Immature natural killer cell (primary cell): ENCODE measurements at regions not wholly inside any gene's neighbourhood (a gene's known extent, or its start where the extent isn't known, plus 50 kb on each side); places are given as distances from the start of the nearest gene placed in this dataset.

Source experiments
- DNase-seq, 3 donors: peaks; one replicate each; pipeline ENCODE4 v3.0.0; 2022; ENCODE audit warnings: mixed read lengths in 1 of 3
- H3K27ac Mint-ChIP-seq, 6 donors: one replicate each; pipeline ENCODE4 v1.8.0; 2020; ENCODE audit warnings: mixed read lengths in 6 of 6, mild to moderate bottlenecking in 5 of 6, inconsistent platforms in 4 of 6, moderate library complexity in 3 of 6
- H3K27me3 Mint-ChIP-seq, 3 donors: one replicate each; pipeline ENCODE4 v1.8.0; 2020 to 2021; ENCODE audit warnings: low read depth in 3 of 3, mild to moderate bottlenecking in 3 of 3, mixed read lengths in 3 of 3, moderate library complexity in 3 of 3, inconsistent platforms in 1 of 3
- H3K36me3 Mint-ChIP-seq, 3 donors: one replicate each; pipeline ENCODE4 v1.8.0; 2020; ENCODE audit warnings: mixed read lengths in 3 of 3, inconsistent platforms in 2 of 3, mild to moderate bottlenecking in 2 of 3
- H3K4me1 Mint-ChIP-seq, 2 donors: one replicate each; pipeline ENCODE4 v1.8.0; 2020; ENCODE audit warnings: inconsistent platforms in 2 of 2, mild to moderate bottlenecking in 2 of 2, mixed read lengths in 2 of 2, moderate library complexity in 1 of 2
- H3K4me3 Mint-ChIP-seq, 5 donors: one replicate each; pipeline ENCODE4 v1.8.0; 2020; ENCODE audit warnings: mild to moderate bottlenecking in 5 of 5, mixed read lengths in 5 of 5, inconsistent platforms in 3 of 5, moderate library complexity in 3 of 5
- H3K9me3 Mint-ChIP-seq, 6 donors: one replicate each; pipeline ENCODE4 v1.8.0; 2020; ENCODE audit warnings: mild to moderate bottlenecking in 6 of 6, mixed read lengths in 6 of 6, inconsistent platforms in 4 of 6, moderate library complexity in 3 of 6

DNA sequence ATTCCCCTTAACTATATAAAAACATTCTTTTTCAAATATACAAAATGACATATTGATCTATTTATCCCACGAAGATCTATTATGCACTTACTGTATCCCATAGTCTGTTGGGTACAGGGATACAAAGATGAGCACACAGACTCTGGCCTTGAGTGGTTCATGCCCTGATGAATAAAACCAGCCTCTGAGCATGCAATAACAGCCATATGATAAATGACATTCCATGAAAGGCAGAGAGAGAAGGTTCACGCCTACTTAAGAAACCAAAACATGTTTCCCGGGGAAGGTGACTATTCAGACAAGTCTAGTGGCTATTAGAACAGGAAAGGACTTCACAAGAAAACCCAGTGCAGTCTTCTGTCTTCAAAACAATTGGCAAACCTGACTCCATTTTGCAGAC, 406.2 kb upstream of the BRINP1 start:
- Mint-ChIP-seq H3K4me1 (no peaks in the 10 kb centered on the region), H3K27ac (no peak overlapping the region), H3K27me3 (peaks cover 0 to 4% (median 2%) of the 10 kb centered on the region in 3 donors), H3K9me3 (peaks cover 0 to 2% (median 0%) of the 10 kb centered on the region in 6 donors), H3K36me3 (no peaks in the 10 kb centered on the region), H3K4me3 (no peak overlapping the region)
- DNase-seq, result no peak

DNA sequence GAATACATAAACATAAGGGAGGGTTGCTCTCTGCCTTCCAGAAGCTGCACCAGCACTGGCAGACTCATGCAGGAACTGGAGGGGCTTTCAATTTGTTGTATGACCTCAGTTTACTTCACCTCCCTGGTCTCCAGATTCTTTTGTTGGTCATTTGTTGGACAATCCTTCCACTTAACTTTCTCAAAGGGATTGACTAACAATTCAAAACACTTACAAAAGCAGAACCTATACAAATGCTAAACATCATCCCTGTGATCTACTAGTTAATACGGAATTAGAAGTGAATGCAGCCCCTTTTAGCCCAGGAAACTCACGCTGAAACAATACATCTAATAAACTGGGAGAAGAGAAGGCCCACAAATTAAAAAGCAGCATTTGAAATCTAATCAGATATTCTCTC, 404.6 kb upstream of the BRINP1 start:
- Mint-ChIP-seq H3K27ac (no peak overlapping the region), H3K4me1 (no peaks in the 10 kb centered on the region), H3K36me3 (no peaks in the 10 kb centered on the region), H3K9me3 (peaks cover 0 to 2% (median 0%) of the 10 kb centered on the region in 6 donors), H3K4me3 (no peak overlapping the region), H3K27me3 (peaks cover 0 to 4% (median 2%) of the 10 kb centered on the region in 3 donors)
- no peak for DNase-seq

DNA sequence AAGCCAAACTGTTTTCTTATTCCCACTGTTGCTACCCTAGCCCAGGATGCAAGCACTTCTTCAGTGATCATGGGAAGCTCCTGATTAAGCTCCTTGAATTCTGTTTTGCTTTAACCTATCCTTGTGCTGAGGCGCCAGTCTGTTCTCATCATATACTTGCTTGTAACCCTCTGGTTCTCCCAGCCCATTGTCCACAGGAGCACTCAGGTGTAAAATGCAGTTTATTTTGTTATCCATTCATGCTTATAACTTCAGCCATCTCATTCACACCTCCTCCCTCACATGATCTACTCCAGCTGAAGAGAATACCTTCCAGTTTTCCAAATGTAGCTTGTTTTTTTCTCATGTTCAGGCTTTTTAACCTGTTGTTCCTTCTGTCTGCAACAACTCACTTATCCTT, 402.1 kb upstream of the BRINP1 start:
- Mint-ChIP-seq H3K27ac (no peak overlapping the region), H3K4me1 (no peaks in the 10 kb centered on the region), H3K36me3 (no peaks in the 10 kb centered on the region), H3K4me3 (no peak overlapping the region), H3K9me3 (peaks cover 0 to 3% (median 0%) of the 10 kb centered on the region in 6 donors), H3K27me3 (peaks cover 0 to 4% (median 4%) of the 10 kb centered on the region in 3 donors)
- DNase-seq, result no peak

DNA sequence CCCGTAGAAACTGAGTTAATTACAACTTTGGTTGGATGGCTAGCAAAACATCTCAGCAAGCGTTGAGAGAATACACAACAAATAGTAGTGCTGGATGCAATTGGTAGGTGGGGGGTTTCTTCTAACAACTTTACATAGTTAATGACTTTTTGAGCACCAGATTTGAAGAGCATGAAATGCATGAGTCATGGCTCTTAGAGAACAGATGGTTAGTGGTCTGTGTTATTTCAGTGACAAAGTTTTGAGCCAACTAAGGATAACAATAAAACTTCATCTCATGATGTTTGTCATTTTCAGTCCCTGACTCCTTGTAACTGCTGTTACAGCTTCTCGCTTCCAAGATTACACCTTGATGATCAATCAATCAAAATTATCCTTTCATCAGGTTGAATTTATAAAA, 399.0 kb upstream of the BRINP1 start:
- Mint-ChIP-seq H3K27ac (no peak overlapping the region), H3K4me3 (no peak overlapping the region), H3K4me1 (no peaks in the 10 kb centered on the region), H3K9me3 (peaks cover 0 to 3% (median 0%) of the 10 kb centered on the region in 6 donors), H3K27me3 (peaks cover 0 to 4% (median 4%) of the 10 kb centered on the region in 3 donors), H3K36me3 (no peaks in the 10 kb centered on the region)
- DNase-seq, result no peak

DNA sequence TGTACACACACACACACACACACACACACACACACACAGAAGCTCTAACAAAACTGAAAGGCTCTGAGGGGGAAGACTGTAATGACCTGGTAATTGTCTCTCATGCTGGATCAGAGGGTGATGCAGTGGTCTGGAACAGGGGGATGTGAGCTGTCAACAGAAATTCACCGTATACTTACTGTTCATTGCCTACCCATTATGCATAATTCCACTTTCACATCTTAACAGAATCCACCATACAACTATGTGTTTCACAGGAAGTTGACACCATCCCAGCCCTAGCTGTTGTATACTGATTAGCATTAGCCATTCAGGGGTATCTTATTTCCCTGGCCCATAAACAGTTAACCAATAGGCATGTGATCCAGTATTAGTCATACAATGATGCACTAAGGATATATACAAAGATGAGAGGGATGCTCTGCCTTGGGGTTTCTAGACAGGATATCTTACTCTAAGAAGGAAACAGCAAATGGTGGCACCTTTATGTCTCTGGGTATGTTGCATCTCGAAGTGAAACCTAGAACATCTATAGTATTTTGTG, 396.5 kb upstream of the BRINP1 start:
- H3K27ac Mint-ChIP-seq, result no peak overlapping the region
- no peak overlapping the region for H3K4me3 Mint-ChIP-seq
- H3K4me1 Mint-ChIP-seq, result no peaks in the 10 kb centered on the region
- peaks cover 0 to 5% (median 3%) of the 10 kb centered on the region in 3 donors for H3K27me3 Mint-ChIP-seq
- H3K9me3 Mint-ChIP-seq, result peaks cover 0 to 2% (median 0%) of the 10 kb centered on the region in 6 donors
- H3K36me3 Mint-ChIP-seq, result no peaks in the 10 kb centered on the region
- DNase-seq, result no peak

DNA sequence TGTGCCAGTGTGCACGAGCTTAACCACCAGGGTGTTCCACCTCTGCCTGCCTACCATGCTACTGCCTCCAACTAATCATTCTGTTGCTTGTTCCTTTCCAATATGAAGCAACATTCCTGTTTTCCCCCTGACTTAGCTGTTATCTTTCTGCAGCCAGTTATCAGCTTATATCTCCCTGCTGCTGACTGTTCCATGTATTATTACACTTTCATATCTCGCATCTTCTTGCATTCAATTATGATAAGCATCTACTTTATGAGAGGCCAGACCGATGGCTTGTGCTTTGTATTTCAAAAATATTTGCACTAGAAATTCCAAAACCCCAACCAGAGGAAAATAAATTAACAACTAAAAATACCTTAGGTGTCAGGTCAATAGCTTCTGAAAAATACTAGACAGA, 394.0 kb upstream of the BRINP1 start:
- DNase-seq, result no peak
- peaks cover 0 to 5% (median 3%) of the 10 kb centered on the region in 3 donors for H3K27me3 Mint-ChIP-seq
- no peak overlapping the region for H3K4me3 Mint-ChIP-seq
- no peaks in the 10 kb centered on the region for H3K4me1 Mint-ChIP-seq
- H3K36me3 Mint-ChIP-seq, result no peaks in the 10 kb centered on the region
- no peak overlapping the region for H3K27ac Mint-ChIP-seq
- H3K9me3 Mint-ChIP-seq, result peaks cover 0 to 7% (median 2%) of the 10 kb centered on the region in 6 donors

DNA sequence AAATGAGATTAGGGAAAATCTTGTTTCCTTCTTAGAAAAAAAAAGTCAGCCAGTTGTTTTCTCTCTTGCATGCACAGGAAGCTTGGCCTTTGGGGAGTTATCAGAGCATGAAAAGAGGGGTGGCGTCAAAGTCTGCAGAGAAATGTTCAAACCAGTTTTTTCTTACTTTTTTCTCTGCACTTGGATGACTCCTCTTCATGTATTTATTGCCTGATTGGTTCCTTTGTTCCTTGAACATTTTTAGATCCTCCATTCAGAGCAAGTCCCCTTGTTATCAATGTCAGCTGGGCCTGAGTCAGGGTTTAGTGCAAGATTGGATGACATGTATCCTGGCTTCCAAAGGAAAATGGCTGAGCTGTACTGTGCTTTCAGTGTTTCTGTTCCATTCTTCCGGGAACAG, 392.6 kb upstream of the BRINP1 start:
- Mint-ChIP-seq H3K4me3 (no peak overlapping the region), H3K27ac (no peak overlapping the region), H3K9me3 (peaks cover 0 to 15% (median 3%) of the 10 kb centered on the region in 6 donors), H3K27me3 (peaks cover 3 to 6% (median 5%) of the 10 kb centered on the region in 3 donors), H3K4me1 (no peaks in the 10 kb centered on the region), H3K36me3 (no peaks in the 10 kb centered on the region)
- no peak for DNase-seq

DNA sequence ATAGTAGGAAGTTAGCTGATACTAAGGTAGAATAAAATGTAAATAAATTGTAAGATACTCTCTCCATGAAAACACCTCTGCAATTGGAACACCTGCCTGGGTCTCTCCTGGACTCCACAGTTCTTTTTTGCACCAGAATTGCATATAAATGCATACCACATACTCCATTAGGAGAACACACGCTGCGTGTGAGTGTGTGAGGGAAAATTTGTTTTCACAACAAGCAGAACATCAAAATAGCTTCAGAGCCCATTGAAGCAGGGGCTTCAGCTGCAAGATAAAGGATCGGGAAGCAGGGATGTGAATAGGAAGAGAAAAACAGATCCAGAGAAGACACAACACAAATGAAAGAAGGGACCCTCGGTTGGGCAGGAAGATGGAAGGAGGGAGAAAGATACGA, 389.8 kb upstream of the BRINP1 start:
- Mint-ChIP-seq H3K9me3 (peaks cover 1 to 15% (median 7%) of the 10 kb centered on the region in 6 donors), H3K27ac (no peak overlapping the region), H3K4me1 (no peaks in the 10 kb centered on the region), H3K4me3 (no peak overlapping the region), H3K36me3 (no peaks in the 10 kb centered on the region), H3K27me3 (peaks cover 3 to 6% (median 5%) of the 10 kb centered on the region in 3 donors)
- no peak for DNase-seq

DNA sequence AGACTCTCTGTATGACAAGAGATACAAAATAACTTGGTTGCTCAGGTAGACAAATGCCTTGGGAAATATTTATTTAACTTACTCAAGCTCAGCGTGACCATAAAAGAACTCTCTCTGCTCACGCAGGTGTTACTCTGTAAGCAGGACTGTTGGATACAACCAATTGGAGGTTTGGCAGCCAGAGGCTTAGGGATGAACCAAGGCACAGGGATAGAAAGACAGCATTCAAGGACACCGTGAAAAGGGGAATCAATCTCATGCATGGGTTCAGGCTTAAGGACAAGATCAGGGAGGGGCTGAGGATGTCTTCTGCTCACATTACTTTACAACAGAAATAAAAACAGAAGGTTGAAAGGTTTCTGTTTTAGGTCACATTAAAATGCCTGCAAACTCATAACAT, 389.0 kb upstream of the BRINP1 start:
- Mint-ChIP-seq H3K4me3 (no peak overlapping the region), H3K36me3 (no peaks in the 10 kb centered on the region), H3K4me1 (no peaks in the 10 kb centered on the region), H3K27ac (no peak overlapping the region), H3K9me3 (peaks cover 1 to 15% (median 7%) of the 10 kb centered on the region in 6 donors), H3K27me3 (peaks cover 3 to 6% (median 5%) of the 10 kb centered on the region in 3 donors)
- no peak for DNase-seq

DNA sequence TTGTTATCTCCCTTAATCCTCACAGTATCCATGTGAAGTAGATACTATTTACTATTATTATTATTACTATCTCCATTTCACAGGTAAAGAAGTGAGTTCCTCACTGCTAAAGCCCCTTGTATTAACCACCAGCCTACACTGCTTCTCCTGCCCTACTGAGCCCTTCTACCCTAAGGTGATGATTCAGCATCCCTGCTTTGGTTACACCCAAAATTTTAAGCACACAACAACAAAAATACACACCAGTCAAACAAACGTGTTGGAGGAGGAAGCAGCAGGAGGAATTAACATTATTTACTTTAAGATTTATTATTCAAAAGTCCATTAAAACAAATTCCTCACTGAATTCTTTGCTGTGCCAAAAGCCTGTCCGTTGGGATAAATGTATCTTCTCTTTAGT, 370.2 kb upstream of the BRINP1 start:
- peaks cover 0 to 15% (median 6%) of the 10 kb centered on the region in 6 donors for H3K9me3 Mint-ChIP-seq
- no peaks in the 10 kb centered on the region for H3K36me3 Mint-ChIP-seq
- no peaks in the 10 kb centered on the region for H3K27me3 Mint-ChIP-seq
- H3K27ac Mint-ChIP-seq, result no peak overlapping the region
- H3K4me3 Mint-ChIP-seq, result no peak overlapping the region
- DNase-seq, result no peak
- H3K4me1 Mint-ChIP-seq, result no peaks in the 10 kb centered on the region

DNA sequence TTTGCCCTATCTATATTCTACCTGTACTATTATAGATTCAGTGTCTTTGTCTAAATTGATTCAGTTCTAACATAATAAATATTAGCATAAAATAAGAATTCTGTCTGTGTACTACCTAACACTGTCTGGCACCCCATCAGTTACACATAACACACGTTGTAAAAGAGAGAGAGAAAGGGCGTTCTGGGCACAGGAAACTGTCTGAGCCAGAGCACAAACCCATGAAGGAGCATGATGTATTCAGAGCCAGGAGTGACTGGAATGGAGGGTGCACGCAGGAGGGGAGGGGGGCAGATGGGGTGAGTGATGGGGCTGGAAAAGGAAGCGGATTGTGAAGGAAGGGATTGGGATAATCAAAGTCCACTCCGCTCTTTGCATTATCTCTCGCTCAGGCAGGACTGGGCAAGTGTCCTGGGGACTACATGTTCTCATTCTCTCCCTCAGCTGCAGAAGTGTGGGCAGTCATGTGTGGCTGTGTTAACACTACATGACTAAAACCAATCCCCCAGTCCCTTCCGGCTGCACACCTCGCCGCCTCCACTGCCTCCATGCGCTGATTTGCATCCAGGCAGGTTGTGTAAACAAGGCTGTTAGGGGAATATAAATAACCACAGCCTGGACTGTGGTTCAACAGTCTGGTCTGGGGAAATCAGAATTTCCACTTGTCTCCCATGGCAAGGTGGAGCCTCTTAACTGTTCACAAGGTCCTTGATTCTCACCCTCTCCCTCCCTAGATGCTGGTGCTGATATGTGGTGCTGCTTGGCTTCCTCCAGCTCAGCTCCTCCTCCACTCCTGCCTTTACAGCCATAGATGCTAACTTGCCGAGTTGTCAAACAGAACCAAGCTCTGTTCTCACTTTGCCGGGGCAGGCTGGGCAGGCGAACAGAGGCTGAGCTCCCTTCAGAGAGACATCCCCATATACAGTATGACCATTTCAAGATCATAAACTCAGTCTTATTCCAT, 367.5 kb upstream of the BRINP1 start:
- no peak for DNase-seq
- H3K27me3 Mint-ChIP-seq, result peaks cover 0 to 2% (median 0%) of the 10 kb centered on the region in 3 donors
- H3K9me3 Mint-ChIP-seq, result peaks cover 0 to 8% (median 4%) of the 10 kb centered on the region in 6 donors
- no peaks in the 10 kb centered on the region for H3K36me3 Mint-ChIP-seq
- H3K4me3 Mint-ChIP-seq, result no peak overlapping the region
- no peak overlapping the region for H3K27ac Mint-ChIP-seq
- no peaks in the 10 kb centered on the region for H3K4me1 Mint-ChIP-seq

DNA sequence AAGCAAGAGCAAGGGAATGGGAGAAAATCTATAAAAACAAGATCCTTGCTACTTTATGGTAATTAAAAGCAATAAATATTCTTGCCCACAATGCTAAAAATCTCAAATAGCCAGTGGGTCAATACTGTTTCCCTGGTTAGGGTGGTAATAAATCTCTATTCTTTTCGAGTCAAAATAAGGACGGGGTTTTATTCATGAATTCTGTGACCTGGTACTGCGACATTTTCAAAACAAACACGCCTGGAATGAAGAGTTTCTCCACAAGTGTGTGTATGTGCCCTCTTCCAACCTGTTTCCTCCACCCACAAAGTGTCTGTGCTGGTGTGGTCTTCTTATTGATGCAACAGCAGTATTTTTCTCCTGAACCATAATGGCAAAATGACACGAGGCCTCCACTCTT, 358.8 kb upstream of the BRINP1 start:
- Mint-ChIP-seq H3K4me1 (no peaks in the 10 kb centered on the region), H3K36me3 (no peaks in the 10 kb centered on the region), H3K27ac (no peak overlapping the region), H3K27me3 (peaks cover 0 to 3% (median 2%) of the 10 kb centered on the region in 3 donors), H3K4me3 (no peak overlapping the region), H3K9me3 (peaks cover 2 to 18% (median 3%) of the 10 kb centered on the region in 6 donors)
- DNase-seq, result no peak

DNA sequence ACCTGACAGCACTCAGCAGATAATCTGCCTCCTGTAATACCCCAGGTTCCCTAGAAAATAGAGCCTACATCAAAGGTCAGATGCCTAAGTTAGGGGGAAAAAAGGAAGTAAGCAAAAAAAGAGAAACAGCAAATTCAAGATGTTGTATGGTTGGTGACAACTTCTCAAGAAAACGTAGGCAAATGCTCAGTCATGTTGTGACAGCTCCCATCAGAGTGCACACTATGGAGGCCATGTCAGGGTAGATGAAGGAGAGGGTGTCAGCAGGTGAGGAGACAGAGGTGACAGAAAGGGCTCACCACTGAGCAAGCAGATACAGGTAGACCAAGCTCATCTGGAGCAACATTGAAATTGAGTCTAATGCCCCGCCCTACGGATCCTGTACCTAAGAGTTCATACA, 356.8 kb upstream of the BRINP1 start:
- no peak overlapping the region for H3K4me3 Mint-ChIP-seq
- H3K9me3 Mint-ChIP-seq, result peaks cover 0 to 18% (median 2%) of the 10 kb centered on the region in 6 donors
- DNase-seq, result no peak
- no peaks in the 10 kb centered on the region for H3K36me3 Mint-ChIP-seq
- peaks cover 0 to 5% (median 2%) of the 10 kb centered on the region in 3 donors for H3K27me3 Mint-ChIP-seq
- H3K4me1 Mint-ChIP-seq, result no peaks in the 10 kb centered on the region
- H3K27ac Mint-ChIP-seq, result no peak overlapping the region

DNA sequence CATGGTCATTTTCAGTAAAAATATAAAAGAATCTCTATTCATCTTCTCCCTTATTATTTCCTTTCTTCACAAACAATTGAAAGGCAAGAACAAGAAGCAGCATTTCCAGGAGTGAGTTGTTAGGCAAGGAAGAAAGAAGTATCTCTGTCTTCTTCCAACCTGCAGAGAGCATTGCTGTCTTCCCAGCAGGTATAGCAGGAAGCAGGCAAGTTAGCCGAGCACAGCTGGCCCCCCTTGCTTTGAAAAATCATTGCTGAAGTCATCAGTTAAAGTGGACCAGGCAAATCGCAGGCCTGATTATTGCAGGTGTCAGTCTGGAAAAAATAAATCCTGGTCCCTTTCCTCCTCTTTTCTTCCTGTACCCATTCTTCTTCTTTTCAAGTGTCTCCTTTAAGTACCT, 353.1 kb upstream of the BRINP1 start:
- Mint-ChIP-seq H3K4me1 (no peaks in the 10 kb centered on the region), H3K4me3 (no peak overlapping the region), H3K9me3 (peaks cover 0 to 18% (median 2%) of the 10 kb centered on the region in 6 donors), H3K27me3 (peaks cover 0 to 6% (median 2%) of the 10 kb centered on the region in 3 donors), H3K36me3 (no peaks in the 10 kb centered on the region), H3K27ac (no peak overlapping the region)
- no peak for DNase-seq
